T-helper 1 cell treated with Interleukin-12 subunit alpha and Interleukin-12 subunit beta and Interleukin-4 antibody, amounts not matched to agents 30 μg/mL and 1 μg/mL, for 36 hours (primary cell): ENCODE measurements at regions not wholly inside any gene's neighbourhood (a gene's known extent, or its start where the extent isn't known, plus 50 kb on each side); places are given as distances from the start of the nearest gene placed in this dataset.

Experiments used
- H3K27ac Mint-ChIP-seq: one replicate; pipeline ENCODE4 v1.8.0; 2021; ENCODE audit warnings: mild to moderate bottlenecking, mixed read lengths
- H3K27me3 Mint-ChIP-seq: one replicate; pipeline ENCODE4 v1.8.0; 2021; ENCODE audit warnings: low read depth, mixed read lengths
- H3K36me3 Mint-ChIP-seq: one replicate; pipeline ENCODE4 v1.8.0; 2021; ENCODE audit warnings: low read depth, mixed read lengths
- H3K4me1 Mint-ChIP-seq: one replicate; pipeline ENCODE4 v1.8.0; 2021; ENCODE audit warnings: low read depth, mixed read lengths
- H3K4me3 Mint-ChIP-seq: one replicate; pipeline ENCODE4 v1.8.0; 2021; ENCODE audit warnings: mild to moderate bottlenecking, moderate library complexity, mixed read lengths
- H3K9me3 Mint-ChIP-seq: one replicate; pipeline ENCODE4 v1.8.0; 2021; ENCODE audit warnings: mixed read lengths

- no peaks in the 10 kb centered on the region for H3K27me3 Mint-ChIP-seq
- H3K27ac Mint-ChIP-seq, result no peak overlapping the region
- no peaks in the 10 kb centered on the region for H3K36me3 Mint-ChIP-seq
- H3K9me3 Mint-ChIP-seq, result peaks cover 9% of the 10 kb centered on the region
- H3K4me1 Mint-ChIP-seq, result no peaks in the 10 kb centered on the region
- H3K4me3 Mint-ChIP-seq, result no peak overlapping the region
These were observed 1099.4 kb upstream of the IGFBP7 start for GRCh38 chr4:58209551-58209950.

GRCh38 chr4:58209001-58209400 is 1098.8 kb upstream of the IGFBP7 start:
- Mint-ChIP-seq H3K9me3 (peaks cover 9% of the 10 kb centered on the region), H3K27ac (no peak overlapping the region), H3K4me1 (no peaks in the 10 kb centered on the region), H3K36me3 (no peaks in the 10 kb centered on the region), H3K27me3 (no peaks in the 10 kb centered on the region), H3K4me3 (no peak overlapping the region)

DNA sequence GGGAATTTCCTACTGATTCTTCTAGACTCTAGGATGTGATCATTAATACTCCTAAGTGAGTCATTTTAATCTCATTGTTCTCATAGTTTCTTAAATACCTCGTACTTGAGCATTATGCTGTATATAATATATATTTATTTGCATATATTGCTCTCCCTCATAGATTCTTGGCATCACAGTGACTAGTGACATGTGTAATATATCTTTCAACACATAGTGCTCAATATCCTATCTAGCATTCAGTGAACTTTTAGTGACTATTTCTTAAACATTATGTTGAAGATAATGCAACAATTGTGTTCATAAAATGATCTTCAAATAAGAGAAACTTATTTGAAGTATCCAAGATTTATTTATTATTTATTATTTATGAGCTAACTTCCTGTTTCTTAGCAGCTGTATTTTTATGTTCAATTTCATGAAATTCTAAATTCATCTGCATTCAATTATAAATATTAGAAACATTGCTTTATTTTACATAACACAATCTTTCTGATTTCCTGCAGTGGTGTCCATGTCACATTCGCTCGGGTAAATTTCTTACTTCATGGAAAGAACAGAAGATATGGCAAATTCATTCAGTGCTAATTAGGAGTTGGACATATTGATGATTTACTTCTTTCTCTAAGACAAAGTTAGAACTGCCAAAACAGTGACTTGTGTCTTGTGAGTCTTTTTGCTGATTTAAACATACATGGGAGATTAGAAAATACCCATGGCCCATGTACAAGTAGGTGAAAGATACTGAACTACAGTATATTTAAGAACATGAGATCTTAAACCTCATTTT is 1095.5 kb upstream of the IGFBP7 start:
- Mint-ChIP-seq H3K36me3 (no peaks in the 10 kb centered on the region), H3K27me3 (no peaks in the 10 kb centered on the region), H3K27ac (no peak overlapping the region), H3K9me3 (peaks cover 4% of the 10 kb centered on the region), H3K4me3 (no peak overlapping the region), H3K4me1 (no peaks in the 10 kb centered on the region)

GRCh38 chr4:58192217-58192616 is 1082.0 kb upstream of the IGFBP7 start:
- Mint-ChIP-seq H3K36me3 (no peaks in the 10 kb centered on the region), H3K27me3 (no peaks in the 10 kb centered on the region), H3K4me3 (no peak overlapping the region), H3K4me1 (no peaks in the 10 kb centered on the region), H3K27ac (no peak overlapping the region), H3K9me3 (peaks cover 18% of the 10 kb centered on the region)

- no peaks in the 10 kb centered on the region for H3K27me3 Mint-ChIP-seq
- no peaks in the 10 kb centered on the region for H3K4me1 Mint-ChIP-seq
- H3K9me3 Mint-ChIP-seq, result peaks cover 18% of the 10 kb centered on the region
- H3K27ac Mint-ChIP-seq, result no peak overlapping the region
- H3K4me3 Mint-ChIP-seq, result no peak overlapping the region
- H3K36me3 Mint-ChIP-seq, result no peaks in the 10 kb centered on the region
These were observed 1080.9 kb upstream of the IGFBP7 start for GRCh38 chr4:58191109-58191508.

- no peak overlapping the region for H3K4me3 Mint-ChIP-seq
- peaks cover 18% of the 10 kb centered on the region for H3K9me3 Mint-ChIP-seq
- no peaks in the 10 kb centered on the region for H3K27me3 Mint-ChIP-seq
- no peak overlapping the region for H3K27ac Mint-ChIP-seq
- no peaks in the 10 kb centered on the region for H3K36me3 Mint-ChIP-seq
- H3K4me1 Mint-ChIP-seq, result no peaks in the 10 kb centered on the region
These were observed 1078.1 kb upstream of the IGFBP7 start for GRCh38 chr4:58188316-58188715.

DNA sequence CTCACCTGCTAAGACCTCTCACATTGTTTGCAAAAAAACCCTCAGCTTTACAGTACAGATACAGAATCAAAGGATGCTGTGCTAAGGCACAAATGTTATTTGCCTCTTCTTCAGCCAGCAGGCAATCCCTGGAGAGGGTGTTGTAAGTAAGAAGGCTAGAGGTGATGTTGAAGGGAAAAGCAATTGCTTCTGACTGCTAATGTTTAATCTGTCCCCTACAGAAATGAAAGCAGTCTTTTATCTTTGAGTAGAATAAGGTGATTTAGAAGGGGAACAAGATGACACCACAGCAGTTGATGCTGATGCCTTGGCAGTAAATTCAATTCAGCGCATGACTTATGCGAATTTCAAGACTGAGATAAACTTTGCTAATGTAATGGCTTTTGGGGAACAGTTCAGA is 1064.8 kb upstream of the IGFBP7 start:
- Mint-ChIP-seq H3K4me1 (no peaks in the 10 kb centered on the region), H3K27me3 (no peaks in the 10 kb centered on the region), H3K36me3 (no peaks in the 10 kb centered on the region), H3K4me3 (no peak overlapping the region), H3K9me3 (peaks cover 6% of the 10 kb centered on the region), H3K27ac (no peak overlapping the region)

- Mint-ChIP-seq H3K36me3 (no peaks in the 10 kb centered on the region), H3K4me3 (no peak overlapping the region), H3K27ac (no peak overlapping the region), H3K27me3 (no peaks in the 10 kb centered on the region), H3K9me3 (peaks cover 11% of the 10 kb centered on the region), H3K4me1 (no peaks in the 10 kb centered on the region)
These were observed 1056.3 kb upstream of the IGFBP7 start for GRCh38 chr4:58166490-58166889.

- no peaks in the 10 kb centered on the region for H3K9me3 Mint-ChIP-seq
- no peaks in the 10 kb centered on the region for H3K36me3 Mint-ChIP-seq
- no peak overlapping the region for H3K27ac Mint-ChIP-seq
- H3K4me3 Mint-ChIP-seq, result no peak overlapping the region
- H3K4me1 Mint-ChIP-seq, result no peaks in the 10 kb centered on the region
- no peaks in the 10 kb centered on the region for H3K27me3 Mint-ChIP-seq
These were observed 1053.0 kb upstream of the IGFBP7 start for GRCh38 chr4:58163156-58163555.

- Mint-ChIP-seq H3K27me3 (no peaks in the 10 kb centered on the region), H3K4me1 (no peaks in the 10 kb centered on the region), H3K4me3 (no peak overlapping the region), H3K27ac (no peak overlapping the region), H3K9me3 (peaks cover 27% of the 10 kb centered on the region), H3K36me3 (no peaks in the 10 kb centered on the region)
These were observed 1039.4 kb upstream of the IGFBP7 start for GRCh38 chr4:58149404-58150085.

- H3K4me1 Mint-ChIP-seq, result no peaks in the 10 kb centered on the region
- H3K27me3 Mint-ChIP-seq, result no peaks in the 10 kb centered on the region
- peaks cover 3% of the 10 kb centered on the region for H3K9me3 Mint-ChIP-seq
- no peak overlapping the region for H3K4me3 Mint-ChIP-seq
- H3K36me3 Mint-ChIP-seq, result no peaks in the 10 kb centered on the region
- no peak overlapping the region for H3K27ac Mint-ChIP-seq
These were observed 1034.5 kb upstream of the IGFBP7 start for GRCh38 chr4:58144721-58145120.

- no peaks in the 10 kb centered on the region for H3K36me3 Mint-ChIP-seq
- H3K4me1 Mint-ChIP-seq, result no peaks in the 10 kb centered on the region
- peaks cover 3% of the 10 kb centered on the region for H3K9me3 Mint-ChIP-seq
- no peaks in the 10 kb centered on the region for H3K27me3 Mint-ChIP-seq
- H3K4me3 Mint-ChIP-seq, result no peak overlapping the region
- no peak overlapping the region for H3K27ac Mint-ChIP-seq
These were observed 1028.8 kb upstream of the IGFBP7 start for GRCh38 chr4:58138786-58139668.

DNA sequence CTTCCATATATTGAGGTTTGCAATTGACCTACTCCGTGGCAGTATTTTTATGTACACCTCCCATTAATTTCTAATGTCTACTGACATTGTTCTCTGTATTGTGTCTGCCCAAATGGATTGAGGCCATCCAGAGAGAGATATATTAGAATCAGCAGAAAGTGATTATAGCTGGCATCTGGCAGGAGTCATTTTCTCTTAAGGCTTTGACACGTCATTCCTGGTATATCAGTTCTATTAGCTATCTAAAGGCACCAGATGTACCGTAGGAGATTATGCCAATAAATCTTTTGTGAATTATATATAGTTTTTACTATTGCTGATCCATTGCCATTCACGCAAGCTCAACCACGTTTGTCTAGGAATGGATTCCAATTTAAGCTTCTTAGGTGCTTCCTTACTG is 1026.4 kb upstream of the IGFBP7 start:
- no peaks in the 10 kb centered on the region for H3K27me3 Mint-ChIP-seq
- peaks cover 11% of the 10 kb centered on the region for H3K9me3 Mint-ChIP-seq
- no peaks in the 10 kb centered on the region for H3K4me1 Mint-ChIP-seq
- no peaks in the 10 kb centered on the region for H3K36me3 Mint-ChIP-seq
- no peak overlapping the region for H3K4me3 Mint-ChIP-seq
- no peak overlapping the region for H3K27ac Mint-ChIP-seq

GRCh38 chr4:58127680-58128079 is 1017.5 kb upstream of the IGFBP7 start:
- no peaks in the 10 kb centered on the region for H3K4me1 Mint-ChIP-seq
- H3K27ac Mint-ChIP-seq, result no peak overlapping the region
- no peaks in the 10 kb centered on the region for H3K36me3 Mint-ChIP-seq
- no peak overlapping the region for H3K4me3 Mint-ChIP-seq
- H3K9me3 Mint-ChIP-seq, result peaks cover 7% of the 10 kb centered on the region
- no peaks in the 10 kb centered on the region for H3K27me3 Mint-ChIP-seq
